A549 (cell line): ENCODE measurements at regions not wholly inside any gene's neighbourhood (a gene's known extent, or its start where the extent isn't known, plus 50 kb on each side); places are given as distances from the start of the nearest gene placed in this dataset.

ENCODE experiments used
- ATAC-seq, 2 experiments: fragments of 200-7000 bp in 1 of 2; fragments of >200 bp in 1 of 2; cut with Nextera tagmentation in 1 of 2; cut with Tn5 transposase in 1 of 2; 3 replicates each; pipeline versions ENCODE4 v1.8.0 to v1.9.1; 2018 to 2020; ENCODE audit warnings: mild to moderate bottlenecking in 1 of 2, moderate library complexity in 1 of 2
- CTCF ChIA-PET: fragments of 300-600 bp; sonication (Branson Sonifier 250); formaldehyde crosslinking; extraction: SDS; loops from one replicate; lab custom pipeline; 2021; ENCODE audit warnings: antibody characterized with exemption, inconsistent platforms; lab: Yijun Ruan, JAX
- POLR2A ChIA-PET: fragments of 350-600 bp; formaldehyde crosslinking; extraction: SDS; loops from one replicate; lab custom pipeline; 2021; ENCODE audit warnings: antibody characterized with exemption, inconsistent platforms; lab: Yijun Ruan, JAX
- DNase-seq, 2 experiments: peaks; one replicate each; pipeline versions ENCODE4 v3.0.0 to v3.0.0-alpha.2; 2011 to 2016; ENCODE audit warnings: low read depth in 1 of 2, low spot score in 1 of 2
- FAIRE-seq: peaks from 2 replicates; lab custom pipeline; 2011; peaks lifted over from hg19 to GRCh38; lab: Jason Lieb, UNC
- H3K27ac ChIP-seq, 2 experiments: fragments of >200 bp; sonication (Bioruptor Twin); formaldehyde crosslinking; 3 replicates each; pipeline ENCODE4 v1.5.1; 2016 to 2017
- H3K4me1 ChIP-seq: fragments of >200 bp; sonication (Bioruptor Twin); formaldehyde crosslinking; 3 replicates; pipeline ENCODE4 v1.6.1; 2016
- H3K4me2 ChIP-seq: fragments of >200 bp; sonication (Bioruptor Twin); formaldehyde crosslinking; 3 replicates; pipeline ENCODE4 v1.6.1; 2016
- H3K4me3 ChIP-seq: fragments of >200 bp; sonication (Bioruptor Twin); formaldehyde crosslinking; 3 replicates; pipeline ENCODE4 v1.5.1; 2016
- H3K9me3 ChIP-seq: fragments of >200 bp; sonication (Bioruptor Twin); formaldehyde crosslinking; 3 replicates; pipeline ENCODE4 v1.6.1; 2016
- CBX2 ChIP-seq: fragments of 200-600 bp; sonication (generic); IDR thresholded peaks from 2 replicates; pipeline ENCODE4 v1.6.1; 2016; ENCODE audit warnings: low read depth, mild to moderate bottlenecking, borderline replicate concordance
- CBX8 ChIP-seq: fragments of 200-600 bp; sonication (generic); IDR thresholded peaks from 2 replicates; pipeline ENCODE4 v1.6.1; 2016
- CHD2 ChIP-seq: fragments of 150-350 bp; IDR thresholded peaks from 2 replicates; pipeline ENCODE4 v1.6.1; 2014; ENCODE audit warnings: low read length; ENCODE audit not compliant: partially characterized antibody
- CHD4 ChIP-seq: fragments of 200-600 bp; sonication (generic); IDR thresholded peaks from 2 replicates; pipeline ENCODE4 v1.6.1; 2016; ENCODE audit warnings: antibody characterized with exemption, mild to moderate bottlenecking, borderline replicate concordance
- CTCF ChIP-seq: fragments of >200 bp; sonication (Bioruptor Twin); formaldehyde crosslinking; IDR thresholded peaks from 3 replicates; pipeline ENCODE4 v1.5.1; 2016
- EHMT2 ChIP-seq: fragments of 200-600 bp; sonication (generic); IDR thresholded peaks from 2 replicates; pipeline ENCODE4 v1.6.1; 2016; ENCODE audit warnings: antibody characterized with exemption, low read depth, mild to moderate bottlenecking, moderate library complexity
- FOSB ChIP-seq: fragments of 250-450 bp; sonication (Bioruptor Pico); IDR thresholded peaks from 2 replicates; pipeline ENCODE4 v1.5.0; 2020; ENCODE audit warnings: mild to moderate bottlenecking, moderate library complexity
- FOSL2 ChIP-seq, 2 experiments: fragments of 450-650 bp in 1 of 2; fragments of >200 bp in 1 of 2; sonication (Bioruptor Twin) in 1 of 2; formaldehyde crosslinking; IDR thresholded peaks; 2 replicates each; pipeline versions ENCODE4 v1.5.0 to v1.6.1; 2016 to 2020; ENCODE audit warnings: mild to moderate bottlenecking in 1 of 2, moderate library complexity in 1 of 2
- FOXS1 ChIP-seq: fragments of 250-450 bp; sonication (Bioruptor Pico); IDR thresholded peaks from 2 replicates; pipeline ENCODE4 v1.5.0; 2020; ENCODE audit warnings: mild to moderate bottlenecking, moderate library complexity
- HOXB13 ChIP-seq: fragments of 250-450 bp; sonication (Bioruptor Pico); IDR thresholded peaks from 2 replicates; pipeline ENCODE4 v1.5.0; 2020; ENCODE audit warnings: low read depth, mild to moderate bottlenecking, moderate library complexity
- HOXB5 ChIP-seq: fragments of 250-450 bp; sonication (Bioruptor Pico); IDR thresholded peaks from 2 replicates; pipeline ENCODE4 v1.5.0; 2020; ENCODE audit warnings: mild to moderate bottlenecking, moderate library complexity
- JUNB ChIP-seq: fragments of >200 bp; sonication (Bioruptor Twin); formaldehyde crosslinking; IDR thresholded peaks from 2 replicates; pipeline ENCODE4 v1.6.1; 2016
- MAZ ChIP-seq: fragments of 150-350 bp; IDR thresholded peaks from 2 replicates; pipeline ENCODE4 v1.6.1; 2014; ENCODE audit warnings: antibody characterized with exemption, low read depth, low read length, borderline replicate concordance
- MYC ChIP-seq: IDR thresholded peaks from 2 replicates; pipeline ENCODE4 v1.6.1; 2012; ENCODE audit warnings: mild to moderate bottlenecking, inconsistent platforms, low read length, improper control_type of control experiment, borderline replicate concordance
- NFE2L2 ChIP-seq: fragments of 150-350 bp; conservative IDR thresholded peaks from 2 replicates; pipeline ENCODE4 v1.6.1; 2014; ENCODE audit warnings: low read length
- NPAS2 ChIP-seq: fragments of 250-450 bp; sonication (Bioruptor Pico); IDR thresholded peaks from 2 replicates; pipeline ENCODE4 v1.8.0; 2022; ENCODE audit warnings: mild to moderate bottlenecking, moderate library complexity, borderline replicate concordance
- POLR2A ChIP-seq: IDR thresholded peaks from 2 replicates; pipeline ENCODE4 v1.6.1; 2012; ENCODE audit warnings: mild to moderate bottlenecking, low read length
- RAD21 ChIP-seq, 2 experiments: fragments of >200 bp in 1 of 2; sonication (Bioruptor Twin) in 1 of 2; formaldehyde crosslinking in 1 of 2; IDR thresholded peaks in 1 of 2; conservative IDR thresholded peaks in 1 of 2; 2 replicates in 1 of 2; 3 replicates in 1 of 2; pipeline ENCODE4 v1.6.1; 2012 to 2018; ENCODE audit warnings: inconsistent platforms in 1 of 2
- RNF2 ChIP-seq: fragments of 200-600 bp; sonication (generic); IDR thresholded peaks from 2 replicates; pipeline ENCODE4 v1.6.1; 2016; ENCODE audit warnings: low read depth, mild to moderate bottlenecking, antibody characterized with exemption, moderate library complexity, borderline replicate concordance
- TFCP2L1 ChIP-seq: fragments of 250-450 bp; sonication (Bioruptor Pico); IDR thresholded peaks from 2 replicates; pipeline ENCODE4 v1.5.0; 2021; ENCODE audit warnings: mild to moderate bottlenecking
- TP53 ChIP-seq: fragments of 250-450 bp; sonication (Bioruptor Pico); IDR thresholded peaks from 2 replicates; pipeline ENCODE4 v1.5.0; 2021; ENCODE audit warnings: mild to moderate bottlenecking, moderate library complexity
- ZNF302 ChIP-seq: fragments of 250-450 bp; sonication (Bioruptor Pico); IDR thresholded peaks from 2 replicates; pipeline ENCODE4 v1.9.0; 2021; ENCODE audit warnings: inconsistent platforms, mild to moderate bottlenecking, moderate library complexity
- WGBS: methylation state at CpG from one replicate; pipeline ENCODE4 v1.1.6; 2017; ENCODE audit errors: missing lambda C conversion rate; 5-methylcytosine and 5-hydroxymethylcytosine counted together
- TF ChIP-seq, protein P1 (sequence below): fragments of >200 bp; sonication (Bioruptor Twin); formaldehyde crosslinking; IDR thresholded peaks from 3 replicates; pipeline ENCODE4 v1.6.1; 2016
- TF ChIP-seq, protein P2 (sequence below): fragments of 150-350 bp; IDR thresholded peaks from 2 replicates; pipeline ENCODE4 v1.6.1; 2014; ENCODE audit warnings: low read depth, mild to moderate bottlenecking, low read length

DNA sequence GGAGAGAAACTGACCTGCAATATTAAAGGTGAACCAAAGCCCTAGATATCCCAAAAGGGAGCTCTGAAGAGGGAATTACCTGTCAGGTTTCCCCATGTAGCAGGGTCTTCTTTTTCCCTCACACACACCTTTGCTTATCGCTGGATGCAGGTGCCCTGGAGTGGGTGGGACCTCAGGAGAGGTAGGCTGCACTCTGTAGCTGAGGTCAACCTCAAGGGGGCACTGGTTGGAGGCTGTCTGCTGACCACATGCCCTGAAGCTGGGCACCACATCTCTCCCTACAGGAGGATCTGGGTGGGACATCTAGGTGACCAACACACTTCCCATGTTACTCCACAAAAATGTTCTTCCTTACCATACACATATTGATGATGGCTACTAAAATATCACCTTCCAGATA lies 298.7 kb upstream of the USP25 start:
- no peak for TF ChIP-seq RAD21 (conservative IDR thresholded peaks at IDR 0.05 in 1 of 2, IDR thresholded peaks at IDR 0.05 in 1 of 2)
- no peak for TF ChIP-seq NPAS2 (CRISPR knock-in tag)
- TF ChIP-seq MYC: no peak
- no peak for TF ChIP-seq JUNB
- no peak for TF ChIP-seq FOSL2 (IDR thresholded peaks at IDR 0.05)
- no peak for TF ChIP-seq FOSL2 (CRISPR knock-in tag; IDR thresholded peaks at IDR 0.05)
- TF ChIP-seq CBX8: no peak
- no peak for TF ChIP-seq CHD2
- TF ChIP-seq, protein P1, sequence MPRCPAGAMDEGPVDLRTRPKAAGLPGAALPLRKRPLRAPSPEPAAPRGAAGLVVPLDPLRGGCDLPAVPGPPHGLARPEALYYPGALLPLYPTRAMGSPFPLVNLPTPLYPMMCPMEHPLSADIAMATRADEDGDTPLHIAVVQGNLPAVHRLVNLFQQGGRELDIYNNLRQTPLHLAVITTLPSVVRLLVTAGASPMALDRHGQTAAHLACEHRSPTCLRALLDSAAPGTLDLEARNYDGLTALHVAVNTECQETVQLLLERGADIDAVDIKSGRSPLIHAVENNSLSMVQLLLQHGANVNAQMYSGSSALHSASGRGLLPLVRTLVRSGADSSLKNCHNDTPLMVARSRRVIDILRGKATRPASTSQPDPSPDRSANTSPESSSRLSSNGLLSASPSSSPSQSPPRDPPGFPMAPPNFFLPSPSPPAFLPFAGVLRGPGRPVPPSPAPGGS: no peak
- TF ChIP-seq HOXB13 (CRISPR knock-in tag): no peak
- no peak overlapping the region for H3K4me3 ChIP-seq
- ATAC-seq (no peak), DNase-seq (no peak), FAIRE-seq (no peak)
- POLR2A ChIA-PET: no interaction called here
- no peaks in the 10 kb centered on the region for H3K4me1 ChIP-seq
- peaks cover 4% of the 10 kb centered on the region; the same call in 1 of the 3 replicates for H3K9me3 ChIP-seq
- H3K4me2 ChIP-seq: no peak overlapping the region
- WGBS: 100% methylated on average over 1 of the region's 1 CpG
- no peak overlapping the region for H3K27ac ChIP-seq
- CTCF ChIA-PET: interaction anchor here (0.6 to 2.7 kb wide), 4 partner anchors 50 to 567 kb away, joined by 3 to 6 read pairs (median 4); no protein-coding TSS in a partner anchor

- FAIRE-seq: no peak
- WGBS: 54% methylated on average over 4 of the region's 4 CpGs
These were observed 296.7 kb upstream of the USP25 start for GRCh38 chr21:15433091-15433490.

More at GRCh38 chr21:15433091-15433490, 296.7 kb upstream of the USP25 start:
- TF ChIP-seq POLR2A (no peak), EHMT2 (no peak), FOSB (CRISPR knock-in tag) (no peak), HOXB5 (CRISPR knock-in tag) (no peak), TP53 (no peak), TFCP2L1 (CRISPR knock-in tag) (no peak), CBX2 (no peak), RNF2 (no peak), JUNB (no peak), FOXS1 (CRISPR knock-in tag) (no peak), CTCF (no peak), CHD4 (no peak), CBX8 (no peak), NFE2L2 (no peak), ZNF302 (CRISPR knock-in tag) (no peak), MAZ (no peak)
- TF ChIP-seq, protein P2, sequence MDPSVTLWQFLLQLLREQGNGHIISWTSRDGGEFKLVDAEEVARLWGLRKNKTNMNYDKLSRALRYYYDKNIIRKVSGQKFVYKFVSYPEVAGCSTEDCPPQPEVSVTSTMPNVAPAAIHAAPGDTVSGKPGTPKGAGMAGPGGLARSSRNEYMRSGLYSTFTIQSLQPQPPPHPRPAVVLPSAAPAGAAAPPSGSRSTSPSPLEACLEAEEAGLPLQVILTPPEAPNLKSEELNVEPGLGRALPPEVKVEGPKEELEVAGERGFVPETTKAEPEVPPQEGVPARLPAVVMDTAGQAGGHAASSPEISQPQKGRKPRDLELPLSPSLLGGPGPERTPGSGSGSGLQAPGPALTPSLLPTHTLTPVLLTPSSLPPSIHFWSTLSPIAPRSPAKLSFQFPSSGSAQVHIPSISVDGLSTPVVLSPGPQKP: no peak
- H3K9me3 ChIP-seq: peaks cover 4% of the 10 kb centered on the region; the same call in 1 of the 3 replicates
- H3K27ac ChIP-seq: no peak overlapping the region
- ATAC-seq: no peak
- H3K4me3 ChIP-seq: no peak overlapping the region
- ChIA-PET CTCF (no interaction called here), POLR2A (no interaction called here)
- no peak overlapping the region for H3K4me2 ChIP-seq
- no peak for DNase-seq
- H3K4me1 ChIP-seq: no peaks in the 10 kb centered on the region
